ENCODE measurements at regions not wholly inside any gene's neighbourhood (a gene's known extent, or its start where the extent isn't known, plus 50 kb on each side); places are given as distances from the start of the nearest gene placed in this dataset.

- TF ChIP-seq CTCF (IDR thresholded peaks at IDR 0.05) (no peak), POLR2AphosphoS5 (IDR thresholded peaks at IDR 0.05) (no peak), POLR2A (IDR thresholded peaks at IDR 0.05) (no peak)
Measured at GRCh38 chr1:164902491-164902890, 343.5 kb downstream of the PBX1 start.
